Keratinocyte (primary cell): ENCODE measurements at regions not wholly inside any gene's neighbourhood (a gene's known extent, or its start where the extent isn't known, plus 50 kb on each side); places are given as distances from the start of the nearest gene placed in this dataset.
"Not testable (repeated sequence)": the region's sequence is repeated elsewhere in the genome, so short reads cannot be mapped to it uniquely, and the experiment has no call there.

Source experiments
- DNase-seq: peaks from one replicate; pipeline ENCODE4 v3.0.0-alpha.2; 2011; ENCODE audit warnings: low read depth, missing footprints, low spot score
- FAIRE-seq: peaks from 2 replicates; lab custom pipeline; 2011; peaks lifted over from hg19 to GRCh38; lab: Jason Lieb, UNC
- H2AFZ ChIP-seq: 2 replicates; pipeline ENCODE4 v1.6.0; 2012; ENCODE audit warnings: low read length, control low read depth, inconsistent platforms; ENCODE audit not compliant: control insufficient read depth
- H3K27ac ChIP-seq: 2 replicates; pipeline ENCODE4 v1.5.1; 2011; ENCODE audit warnings: low read length; ENCODE audit not compliant: control insufficient read depth, insufficient read depth
- H3K27me3 ChIP-seq: 3 replicates; pipeline ENCODE4 v1.6.0; 2011; ENCODE audit warnings: low read length; ENCODE audit not compliant: control insufficient read depth, insufficient read depth; ENCODE audit errors: extremely low read depth
- H3K36me3 ChIP-seq, 2 experiments: 2 replicates in 1 of 2; 3 replicates in 1 of 2; pipeline ENCODE4 v1.5.1; 2011; ENCODE audit warnings: low read length in 2 of 2, mild to moderate bottlenecking in 1 of 2; ENCODE audit not compliant: control insufficient read depth in 2 of 2, insufficient read depth in 2 of 2; ENCODE audit errors: extremely low read depth in 1 of 2
- H3K4me1 ChIP-seq: 3 replicates; pipeline ENCODE4 v1.5.1; 2011; ENCODE audit warnings: low read length; ENCODE audit not compliant: control insufficient read depth, insufficient read depth; ENCODE audit errors: extremely low read depth
- H3K4me2 ChIP-seq: 3 replicates; pipeline ENCODE4 v1.6.0; 2011; ENCODE audit warnings: low read depth, low read length; ENCODE audit not compliant: control insufficient read depth, insufficient read depth; ENCODE audit errors: extremely low read depth
- H3K4me3 ChIP-seq, 3 experiments: fragments of 200-600 bp in 1 of 3; sonication (generic) in 1 of 3; 2 replicates in 2 of 3; 3 replicates in 1 of 3; pipeline ENCODE4 v1.5.1; 2011 to 2016; ENCODE audit warnings: low read length in 3 of 3, mild to moderate bottlenecking in 3 of 3, control low read depth in 2 of 3, inconsistent platforms in 1 of 3, low read depth in 1 of 3, mixed read lengths in 1 of 3, mixed run types in 1 of 3, moderate library complexity in 1 of 3; ENCODE audit not compliant: control insufficient read depth in 2 of 3, insufficient read depth in 2 of 3; ENCODE audit errors: extremely low read depth in 1 of 3
- H3K79me2 ChIP-seq: 2 replicates; pipeline ENCODE4 v1.6.0; 2012; ENCODE audit warnings: low read length; ENCODE audit not compliant: control insufficient read depth, insufficient read depth
- H3K9ac ChIP-seq: 3 replicates; pipeline ENCODE4 v1.6.0; 2011; ENCODE audit warnings: low read length; ENCODE audit not compliant: control insufficient read depth, insufficient read depth; ENCODE audit errors: extremely low read depth
- H3K9me1 ChIP-seq: 3 replicates; pipeline ENCODE4 v1.6.0; 2011; ENCODE audit warnings: low read length; ENCODE audit not compliant: control insufficient read depth, insufficient read depth; ENCODE audit errors: extremely low read depth
- H3K9me3 ChIP-seq: 2 replicates; pipeline ENCODE4 v1.5.1; 2012; ENCODE audit warnings: low read depth, low read length; ENCODE audit not compliant: control insufficient read depth
- H4K20me1 ChIP-seq: 3 replicates; pipeline ENCODE4 v1.6.0; 2011; ENCODE audit warnings: low read length; ENCODE audit not compliant: control insufficient read depth, insufficient read depth; ENCODE audit errors: extremely low read depth
- CTCF ChIP-seq, 3 experiments: IDR thresholded peaks in 1 of 3; conservative IDR thresholded peaks in 1 of 3; optimal IDR thresholded peaks in 1 of 3; 2 replicates in 2 of 3; 3 replicates in 1 of 3; pipeline versions ENCODE3 to v1.5.1; 2011; ENCODE audit warnings: low read length in 3 of 3, mild to moderate bottlenecking in 3 of 3, moderate library complexity in 2 of 3, control low read depth in 1 of 3, inconsistent platforms in 1 of 3; ENCODE audit not compliant: insufficient read depth in 2 of 3; ENCODE audit errors: extremely low read depth in 1 of 3
- EZH2 ChIP-seq: IDR thresholded peaks from one replicate; pipeline ENCODE4 v1.6.1; 2012; ENCODE audit warnings: inconsistent platforms, mild to moderate bottlenecking, low read length, moderate library complexity
- dilution Hi-C: fragments of 300-500 bp; cut with MboI; formaldehyde crosslinking; loops from one replicate; pipeline ENCODE4 v1.7.0; 2020; ENCODE audit warnings: low sequenced_read_pairs; ENCODE audit not compliant: extremely low pct_ligation_motif_present

- no peak overlapping the region for H3K9ac ChIP-seq
- TF ChIP-seq CTCF (optimal IDR thresholded peaks at IDR 0.05 in 1 of 3, IDR thresholded peaks at IDR 0.05 in 1 of 3, conservative IDR thresholded peaks at IDR 0.05 in 1 of 3; ENCODE audit: extremely low read depth in 1 of 3, insufficient read depth in 2 of 3, low read length in 3 of 3) (no peak), EZH2 (no peak)
Measured at GRCh38 chr1:148367596-148367995, 115.5 kb downstream of the PPIAL4G start.

GRCh38 chr1:148366136-148366753 is 116.9 kb downstream of the PPIAL4G start:
- H3K9me1 ChIP-seq, H3K79me2 ChIP-seq, H3K9me3 ChIP-seq, H3K27me3 ChIP-seq, DNase-seq, H4K20me1 ChIP-seq, H3K4me2 ChIP-seq, H3K4me3 ChIP-seq, H2AFZ ChIP-seq, dilution Hi-C loops, FAIRE-seq, H3K36me3 ChIP-seq, H3K27ac ChIP-seq, H3K9ac ChIP-seq: not testable (repeated sequence)
- H3K4me1 ChIP-seq, result peaks cover 22% of the 10 kb centered on the region

More at GRCh38 chr1:148367596-148367995, 115.5 kb downstream of the PPIAL4G start:
- Histone ChIP-seq H2AFZ (no peak overlapping the region), H3K4me2 (no peak overlapping the region), H3K27me3 (no peaks in the 10 kb centered on the region), H3K27ac (no peak overlapping the region), H4K20me1 (no peaks in the 10 kb centered on the region), H3K79me2 (no peaks in the 10 kb centered on the region), H3K4me3 (no peak overlapping the region), H3K4me1 (peaks cover 24% of the 10 kb centered on the region), H3K9me1 (no peaks in the 10 kb centered on the region), H3K36me3 (no peaks in the 10 kb centered on the region), H3K9me3 (no peaks in the 10 kb centered on the region)
- no peak for FAIRE-seq
- DNase-seq, result no peak
- dilution Hi-C loops, result no loop called here

GRCh38 chr1:148365151-148365550 is 118.0 kb downstream of the PPIAL4G start:
- H3K4me3 ChIP-seq, H3K27me3 ChIP-seq, H3K9me3 ChIP-seq, dilution Hi-C loops, H3K36me3 ChIP-seq, H3K27ac ChIP-seq, H2AFZ ChIP-seq, FAIRE-seq, H4K20me1 ChIP-seq, H3K79me2 ChIP-seq, H3K4me2 ChIP-seq, H3K9ac ChIP-seq, H3K9me1 ChIP-seq, DNase-seq: not testable (repeated sequence)
- H3K4me1 ChIP-seq, result peaks cover 25% of the 10 kb centered on the region

GRCh38 chr1:148363979-148364378 is 119.1 kb downstream of the PPIAL4G start:
- H3K4me3 ChIP-seq, H3K9ac ChIP-seq, H3K36me3 ChIP-seq, DNase-seq, H4K20me1 ChIP-seq, H3K79me2 ChIP-seq, H3K9me3 ChIP-seq, H3K27ac ChIP-seq, H3K4me2 ChIP-seq, H2AFZ ChIP-seq, H3K9me1 ChIP-seq, dilution Hi-C loops, FAIRE-seq, H3K27me3 ChIP-seq: not testable (repeated sequence)
- H3K4me1 ChIP-seq, result peaks cover 25% of the 10 kb centered on the region
